Ovary (tissue), 7 donors: ENCODE measurements at regions not wholly inside any gene's neighbourhood (a gene's known extent, or its start where the extent isn't known, plus 50 kb on each side); places are given as distances from the start of the nearest gene placed in this dataset.
"Not testable (repeated sequence)": the region's sequence is repeated elsewhere in the genome, so short reads cannot be mapped to it uniquely, and the experiment has no call there.

Experiments used
- DNase-seq, 5 donors: peaks; one replicate each; pipeline ENCODE4 v3.0.0-alpha.2; 2019 to 2020
- H3K27ac ChIP-seq, 2 donors: fragments of 200-600 bp; one replicate each; pipeline versions ENCODE4 v1.5.1 to v1.8.0; 2019 to 2022
- H3K27me3 ChIP-seq: fragments of 200-600 bp; one replicate; pipeline ENCODE4 v1.8.0; 2022
- H3K36me3 ChIP-seq: fragments of 200-600 bp; sonication (generic); one replicate; pipeline ENCODE4 v1.5.1; 2019
- H3K4me1 ChIP-seq: one replicate; pipeline ENCODE4 v1.8.1; 2013; ENCODE audit warnings: mild to moderate bottlenecking, moderate library complexity; ENCODE audit not compliant: insufficient read depth
- H3K4me3 ChIP-seq: fragments of 200-600 bp; sonication (generic); one replicate; pipeline ENCODE4 v1.5.1; 2017
- H3K9me3 ChIP-seq, 2 donors: fragments of 200-600 bp in 1 of 2; sonication (generic) in 1 of 2; one replicate each; pipeline versions ENCODE4 v1.5.1 to v1.8.1; 2013 to 2019; ENCODE audit warnings: mild to moderate bottlenecking in 1 of 2, moderate library complexity in 1 of 2
- CTCF ChIP-seq, 3 donors: fragments of 450-650 bp in 2 of 3; fragments of 200-600 bp in 1 of 3; IDR thresholded peaks; one replicate each; pipeline versions ENCODE4 v1.5.1 to v1.8.0; 2016 to 2022; ENCODE audit warnings: antibody characterized with exemption in 3 of 3, mild to moderate bottlenecking in 1 of 3
- EP300 ChIP-seq: sonication (generic); formaldehyde crosslinking; IDR thresholded peaks from one replicate; pipeline ENCODE4 v1.6.1; 2017; ENCODE audit warnings: antibody characterized with exemption
- POLR2A ChIP-seq: fragments of 450-650 bp; IDR thresholded peaks from one replicate; pipeline ENCODE4 v1.6.1; 2017; ENCODE audit warnings: antibody characterized with exemption, mild to moderate bottlenecking, moderate library complexity
- WGBS, 3 donors: extraction: QIAGEN DNeasy Blood & Tissue Kit in 1 of 3; methylation state at CpG; one replicate each; pipeline versions ENCODE4 v1.1.5 to v1.1.7; 2013 to 2017; 5-methylcytosine and 5-hydroxymethylcytosine counted together
- intact Hi-C, 4 donors: fragments of 100-400 bp; cut with DNase I; formaldehyde crosslinking; loops; one replicate each; pipeline versions ENCODE4 v1.11.0 to v1.15.1; 2022 to 2023
- donor health status: DM: no; HTN: no; CAD: no; lungs with moderate emphysema.
- donor health status: DM: no; HTN: no; CAD: no.
- donor health status: Bipolar disorder and iron deficiency.
- donor health status: DM: no; HTN: no; CAD: no.
- donor health status: DM: yes; HTN: yes; CAD: no.

- Histone ChIP-seq H3K4me3 (no peak overlapping the region), H3K27ac (no peak overlapping the region), H3K9me3 (no peaks in the 10 kb centered on the region), H3K27me3 (no peaks in the 10 kb centered on the region), H3K4me1 (no peaks in the 10 kb centered on the region), H3K36me3 (no peaks in the 10 kb centered on the region)
- DNase-seq, result no peak
- WGBS, 3 donors, result 83 to 92% (median 86%) methylated on average over 10 of the region's 10 CpGs
- no peak for TF ChIP-seq EP300
- no peak for TF ChIP-seq POLR2A
- no peak for TF ChIP-seq CTCF (IDR thresholded peaks at IDR 0.05)
- intact Hi-C loops, result no loop called here
Measured at GRCh38 chr2:183474912-183475695, 350.9 kb downstream of the NUP35 start.

GRCh38 chr2:183476490-183476889, 352.2 kb downstream of the NUP35 start:
- H3K4me3 ChIP-seq, result no peak overlapping the region
- no peak overlapping the region for H3K27ac ChIP-seq
- no peak for DNase-seq
- H3K4me1 ChIP-seq, result no peaks in the 10 kb centered on the region
- no peaks in the 10 kb centered on the region for H3K9me3 ChIP-seq
- intact Hi-C loops, result no loop called here
- no peaks in the 10 kb centered on the region for H3K27me3 ChIP-seq
- no peaks in the 10 kb centered on the region for H3K36me3 ChIP-seq
- TF ChIP-seq EP300 (no peak), POLR2A (no peak), CTCF (IDR thresholded peaks at IDR 0.05) (no peak)

- Histone ChIP-seq H3K27me3 (no peaks in the 10 kb centered on the region), H3K27ac (no peak overlapping the region), H3K4me3 (no peak overlapping the region), H3K9me3 (no peaks in the 10 kb centered on the region), H3K4me1 (no peaks in the 10 kb centered on the region), H3K36me3 (no peaks in the 10 kb centered on the region)
- 81 to 89% (median 83%) methylated on average over 2 of the region's 2 CpGs for WGBS, 3 donors
- intact Hi-C loops, result no loop called here
- no peak for DNase-seq
- TF ChIP-seq EP300, result no peak
- no peak for TF ChIP-seq POLR2A
- no peak for TF ChIP-seq CTCF (IDR thresholded peaks at IDR 0.05)
Measured at GRCh38 chr2:183477296-183477695, 353.1 kb downstream of the NUP35 start.

- H3K36me3 ChIP-seq, H3K4me3 ChIP-seq, DNase-seq, H3K27me3 ChIP-seq, H3K27ac ChIP-seq, H3K9me3 ChIP-seq, H3K4me1 ChIP-seq, intact Hi-C loops: not testable (repeated sequence)
- 92 to 96% (median 95%) methylated on average over 34 to 39 of the region's 39 CpGs for WGBS, 3 donors
Measured at GRCh38 chr2:183478941-183479595, 354.8 kb downstream of the NUP35 start.

GRCh38 chr2:183487326-183487725, 363.1 kb downstream of the NUP35 start:
- no peaks in the 10 kb centered on the region for H3K36me3 ChIP-seq
- no peak for TF ChIP-seq POLR2A
- TF ChIP-seq EP300, result no peak
- intact Hi-C loops, result no loop called here
- no peak for DNase-seq
- no peak overlapping the region for H3K27ac ChIP-seq
- no peaks in the 10 kb centered on the region for H3K9me3 ChIP-seq
- H3K4me1 ChIP-seq, result no peaks in the 10 kb centered on the region
- no peak overlapping the region for H3K4me3 ChIP-seq
- WGBS, 3 donors, result 40 to 45% (median 42%) methylated on average over 3 of the region's 3 CpGs
- no peaks in the 10 kb centered on the region for H3K27me3 ChIP-seq
